Glomerular visceral epithelial cell (primary cell): ENCODE measurements at regions not wholly inside any gene's neighbourhood (a gene's known extent, or its start where the extent isn't known, plus 50 kb on each side); places are given as distances from the start of the nearest gene placed in this dataset.
"Not testable (repeated sequence)": the region's sequence is repeated elsewhere in the genome, so short reads cannot be mapped to it uniquely, and the experiment has no call there.

Source experiments
- DNase-seq: peaks from one replicate; pipeline ENCODE4 v3.0.0-alpha.2; 2016; ENCODE audit errors: extremely low spot score

DNA sequence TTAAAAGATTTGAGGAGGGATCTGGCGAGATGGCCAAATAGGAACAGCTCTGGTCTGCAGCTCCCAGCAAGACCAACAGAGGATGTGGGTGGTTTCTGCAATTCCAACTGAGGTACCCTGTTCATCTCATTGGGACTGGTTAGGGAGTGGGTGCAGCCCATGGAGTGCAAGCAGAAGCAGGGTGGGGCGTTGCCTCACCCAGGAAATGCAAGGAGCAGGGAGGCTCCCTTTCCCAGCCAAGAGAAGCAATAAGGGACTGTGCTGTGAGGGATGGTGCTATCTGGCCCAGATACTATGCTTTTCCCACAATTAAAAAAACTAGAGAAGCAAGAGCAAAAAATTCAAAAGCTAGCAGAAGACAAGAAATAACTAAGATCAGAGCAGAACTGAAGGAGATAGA lies 318.4 kb downstream of the PPP1R3A start:
- not testable (repeated sequence) for DNase-seq

DNA sequence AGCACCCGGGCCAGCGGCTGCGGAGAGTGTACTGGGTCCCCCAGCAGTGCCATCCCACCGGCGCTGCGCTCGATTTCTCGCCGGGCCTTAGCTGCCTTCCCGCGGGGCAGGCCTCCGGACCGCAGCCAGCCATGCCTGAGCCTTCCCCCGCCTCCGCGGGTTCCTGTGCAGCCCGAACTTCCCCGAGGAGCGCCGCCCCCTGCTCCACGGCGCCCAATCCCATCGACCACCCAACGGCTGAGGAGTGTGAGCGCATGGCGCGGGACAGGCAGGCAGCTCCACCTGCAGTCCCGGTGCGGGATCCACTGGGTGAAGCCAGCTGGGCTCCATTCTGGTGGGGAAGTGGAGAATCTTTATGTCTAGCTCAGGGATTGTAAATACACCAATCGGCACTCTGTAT lies 325.4 kb downstream of the PPP1R3A start:
- not testable (repeated sequence) for DNase-seq

DNA sequence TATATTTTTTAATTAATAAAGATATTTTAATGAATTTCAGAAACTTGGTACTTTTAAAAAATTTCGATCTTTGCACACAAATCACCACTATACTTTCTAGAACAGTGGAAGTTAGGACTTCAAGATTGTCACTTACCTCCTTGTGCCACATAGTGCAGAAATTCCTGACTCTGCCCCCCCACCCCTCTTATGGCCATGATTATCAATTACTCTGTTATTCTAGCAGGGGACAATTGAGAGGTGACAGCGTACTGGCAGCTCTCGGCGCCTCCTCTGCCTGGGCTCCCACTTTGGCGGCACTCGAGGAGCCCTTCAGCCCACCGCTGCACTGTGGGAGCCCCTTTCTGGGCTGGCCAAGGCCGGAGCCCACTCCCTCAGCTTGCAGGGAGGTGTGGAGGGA lies 325.9 kb downstream of the PPP1R3A start:
- not testable (repeated sequence) for DNase-seq

DNA sequence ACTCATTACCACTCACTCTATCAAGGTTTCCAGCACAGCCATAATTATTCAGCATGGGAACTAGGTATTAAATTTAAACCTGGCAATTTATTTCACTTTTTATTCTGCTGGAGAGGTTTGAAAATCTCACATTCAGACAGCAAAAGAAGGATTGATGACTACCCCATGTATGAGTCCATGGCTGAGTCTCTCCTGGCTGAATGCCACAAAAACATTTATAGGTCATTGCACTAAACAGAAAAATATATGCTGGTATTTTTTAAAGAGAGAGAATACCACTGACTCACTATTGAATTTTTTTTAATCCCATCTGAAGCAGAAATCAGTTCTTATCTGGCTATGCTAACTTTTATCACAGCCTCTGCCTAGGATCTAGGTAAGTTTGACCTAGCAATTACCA lies 336.3 kb downstream of the PPP1R3A start:
- DNase-seq: peak; percentile 63

DNA sequence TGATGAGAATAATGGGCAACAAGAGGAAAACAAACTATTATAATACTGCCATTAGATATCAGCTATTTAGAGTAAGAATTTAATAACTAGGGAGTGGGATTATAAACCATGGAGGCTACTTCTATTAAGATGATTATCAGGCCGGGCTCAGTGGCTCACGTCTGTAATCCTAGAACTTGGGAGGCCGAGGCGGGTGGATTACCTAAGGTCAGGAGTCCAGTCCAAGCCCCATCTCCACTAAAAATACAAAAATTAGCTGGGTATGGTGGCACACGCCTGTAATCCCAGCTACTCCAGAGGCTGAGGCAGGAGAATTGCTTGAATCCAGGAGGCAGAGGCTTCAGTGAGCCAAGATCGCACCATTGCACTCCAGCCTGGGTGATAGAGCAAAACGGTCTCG lies 355.6 kb downstream of the PPP1R3A start:
- not testable (repeated sequence) for DNase-seq

DNA sequence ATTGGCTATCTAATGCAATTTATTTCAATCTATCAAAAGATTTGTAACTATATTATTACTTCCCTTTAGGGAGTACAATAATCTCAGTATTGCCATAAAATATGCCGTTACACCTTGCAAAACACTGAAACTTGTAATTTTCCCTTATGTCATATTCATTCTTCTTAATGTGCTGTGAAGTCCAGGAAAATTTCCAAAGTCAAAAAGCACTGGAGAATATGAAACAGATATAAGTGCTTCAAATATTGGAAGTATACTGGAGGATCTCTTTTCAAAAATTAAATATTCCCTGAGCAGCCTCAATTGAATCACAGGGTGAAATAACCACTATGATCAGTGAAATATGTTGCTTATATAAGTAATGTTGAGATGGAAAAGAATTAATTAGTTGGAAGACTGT lies 356.0 kb downstream of the PPP1R3A start:
- DNase-seq: no peak

DNA sequence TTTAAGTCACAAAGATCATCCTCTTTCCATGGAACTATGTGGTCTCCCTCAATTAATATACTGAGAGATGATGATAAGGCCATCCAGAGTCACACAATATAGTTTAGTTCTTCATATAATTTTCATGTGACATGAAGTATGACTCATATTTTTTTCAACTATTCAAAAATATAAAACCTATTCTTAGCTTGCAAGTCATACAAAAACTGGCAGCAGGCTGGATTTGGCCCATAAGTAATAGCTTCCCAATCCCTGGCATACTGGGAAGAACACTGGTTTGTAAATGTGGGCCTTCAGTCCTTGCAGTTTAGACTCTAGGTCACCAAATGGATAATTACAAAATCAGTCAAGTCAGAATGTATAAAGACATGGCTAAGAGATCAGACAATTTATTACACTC lies 356.6 kb downstream of the PPP1R3A start:
- no peak for DNase-seq

DNA sequence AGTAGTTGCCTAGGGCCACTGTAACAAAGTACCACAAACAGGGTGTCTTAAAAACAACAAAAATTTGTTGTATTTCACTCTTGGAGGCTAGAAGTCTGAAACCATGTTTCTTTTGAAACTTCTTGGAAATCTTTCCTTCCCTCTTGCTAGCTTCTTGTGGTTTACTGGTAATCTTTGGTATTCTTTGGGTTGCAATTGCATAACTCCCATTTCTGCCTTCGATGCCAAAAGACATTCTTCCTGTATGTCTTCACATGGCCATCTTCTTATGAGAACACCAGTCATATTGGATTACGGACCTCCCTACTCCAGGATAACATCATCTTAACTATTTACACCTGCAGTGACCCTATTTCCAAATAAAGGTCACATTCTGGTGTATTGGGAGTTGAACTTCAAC lies 357.4 kb downstream of the PPP1R3A start:
- DNase-seq: peak; percentile 20

DNA sequence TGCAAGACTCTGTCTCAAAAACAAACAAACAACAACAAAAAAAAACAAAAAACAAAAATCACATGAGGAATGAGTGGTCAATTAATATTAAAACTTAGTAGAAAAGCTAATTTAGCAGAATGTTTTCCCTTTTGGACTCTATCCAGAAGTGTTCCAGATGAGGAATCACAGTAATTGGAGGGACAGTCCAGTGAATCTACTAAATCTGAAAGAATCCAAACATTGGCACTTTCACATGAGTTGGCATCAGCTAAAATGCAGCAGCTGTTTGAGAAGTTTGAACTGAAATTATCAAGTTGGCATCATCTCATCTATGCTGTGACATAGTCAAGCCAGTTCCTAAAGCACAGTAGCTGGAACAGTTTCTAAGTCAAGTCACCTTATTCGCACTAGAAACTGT lies 367.8 kb downstream of the PPP1R3A start:
- DNase-seq: peak; percentile 36

DNA sequence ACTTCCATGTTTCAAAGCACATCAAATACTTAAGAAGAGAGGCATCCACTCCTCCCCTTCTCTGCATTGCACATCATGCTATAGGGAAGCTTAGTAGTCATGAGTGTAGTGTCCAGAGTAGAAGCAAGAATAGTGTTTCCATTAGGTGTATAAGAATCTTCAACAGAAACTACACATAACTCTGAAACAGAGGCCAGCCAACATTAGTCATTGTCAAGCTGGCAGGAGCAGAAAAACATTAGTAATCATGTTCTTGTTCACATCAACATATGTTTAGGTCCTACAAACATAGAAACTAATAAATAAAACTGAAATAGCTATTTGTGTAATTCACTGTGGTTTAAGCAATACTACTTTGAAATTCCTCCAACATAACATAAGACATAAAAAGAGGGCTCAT lies 370.2 kb downstream of the PPP1R3A start:
- DNase-seq: no peak

DNA sequence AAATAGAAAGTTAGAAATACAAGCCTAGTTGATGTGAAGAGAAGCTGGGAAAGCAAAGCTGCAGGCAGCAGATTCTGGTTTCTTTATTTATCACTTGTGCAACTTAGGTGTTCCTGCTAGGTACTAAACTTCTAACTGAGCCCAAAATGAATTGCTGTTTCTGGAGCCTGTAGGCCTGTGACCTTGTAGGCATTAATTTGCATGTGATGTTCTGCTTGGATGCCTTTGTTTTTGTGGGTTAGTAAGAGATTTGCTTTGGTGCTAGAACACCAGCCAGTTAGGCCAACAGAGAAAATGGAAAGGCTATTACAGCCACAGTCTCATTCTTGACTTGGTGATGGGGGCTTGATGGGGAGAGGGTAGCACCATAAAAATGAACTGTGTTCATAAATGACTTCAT lies 370.7 kb downstream of the PPP1R3A start:
- DNase-seq: no peak

DNA sequence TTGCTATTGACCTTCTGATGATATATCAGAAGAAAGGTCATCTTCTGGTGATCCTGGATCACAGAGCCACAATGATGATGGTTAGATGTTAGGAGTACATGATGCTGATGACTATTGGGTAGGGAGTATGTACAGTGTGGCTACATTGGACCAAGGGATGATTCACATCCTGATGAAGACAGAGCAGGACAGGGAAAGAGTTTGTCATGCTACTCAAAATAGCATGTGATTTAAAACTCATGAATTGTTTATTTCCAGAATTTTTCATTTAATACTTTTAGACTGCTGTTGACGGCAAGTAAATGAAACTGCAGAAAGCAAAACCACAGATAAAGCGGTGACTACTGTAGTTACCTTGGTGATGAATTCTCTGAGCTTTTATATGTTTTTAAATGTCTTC lies 397.3 kb downstream of the PPP1R3A start:
- no peak for DNase-seq

DNA sequence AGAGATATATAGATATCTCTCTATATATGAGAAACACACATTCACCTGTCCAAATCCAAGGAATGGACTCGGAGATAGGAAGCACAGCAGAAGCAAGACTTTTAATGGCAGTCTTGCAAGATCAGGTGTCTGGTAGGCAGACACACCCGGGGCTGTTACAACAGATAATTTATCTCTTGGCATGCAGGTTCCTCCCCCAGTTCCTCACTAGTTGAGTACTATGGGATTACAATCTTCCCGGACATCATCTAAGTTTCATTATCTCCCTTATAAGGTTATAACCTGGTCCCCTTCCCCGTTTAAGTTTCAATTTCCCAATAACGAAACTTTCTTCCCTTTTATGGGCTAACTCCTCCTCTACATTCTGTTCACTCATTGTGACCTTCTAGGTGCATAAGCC lies 399.3 kb downstream of the PPP1R3A start:
- DNase-seq: no peak

DNA sequence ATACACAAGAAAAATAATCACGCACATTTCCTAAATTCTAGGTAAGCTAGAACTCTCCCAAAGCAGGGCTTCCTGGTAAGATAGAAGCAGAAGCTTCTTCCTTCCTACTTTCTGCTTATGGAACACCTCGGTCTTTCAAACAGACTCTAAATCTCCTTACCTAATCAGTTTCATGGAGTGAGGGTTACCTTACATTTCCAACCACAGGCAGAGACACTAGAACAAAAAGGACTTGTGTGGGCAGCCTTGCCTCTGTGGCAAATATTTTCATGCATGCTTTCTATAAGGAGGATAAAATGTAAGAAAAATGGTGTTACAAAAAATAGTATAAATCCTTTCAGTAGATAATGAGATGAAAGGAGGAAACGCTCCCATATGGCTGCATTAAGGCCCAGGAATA lies 386.3 kb upstream of the SMIM30 start:
- no peak for DNase-seq

DNA sequence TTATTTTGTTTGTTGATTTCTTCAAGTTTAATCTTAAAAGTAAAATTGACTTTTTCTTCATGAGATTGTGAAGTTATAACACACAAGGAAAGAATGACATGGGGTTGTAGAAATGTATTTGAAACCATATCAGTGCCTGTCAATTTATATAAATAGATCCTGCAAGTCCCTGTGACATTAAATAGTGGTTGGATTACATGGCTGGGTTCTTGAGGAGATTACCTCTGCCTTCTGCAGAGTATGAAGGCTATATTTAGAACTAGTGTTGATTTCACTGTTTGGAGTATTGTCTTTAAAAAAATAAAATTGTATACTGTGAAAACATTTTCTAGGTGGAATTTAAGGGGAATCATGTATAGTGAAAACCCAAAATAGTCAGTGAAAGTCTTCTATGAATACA lies 385.8 kb upstream of the SMIM30 start:
- DNase-seq: no peak

DNA sequence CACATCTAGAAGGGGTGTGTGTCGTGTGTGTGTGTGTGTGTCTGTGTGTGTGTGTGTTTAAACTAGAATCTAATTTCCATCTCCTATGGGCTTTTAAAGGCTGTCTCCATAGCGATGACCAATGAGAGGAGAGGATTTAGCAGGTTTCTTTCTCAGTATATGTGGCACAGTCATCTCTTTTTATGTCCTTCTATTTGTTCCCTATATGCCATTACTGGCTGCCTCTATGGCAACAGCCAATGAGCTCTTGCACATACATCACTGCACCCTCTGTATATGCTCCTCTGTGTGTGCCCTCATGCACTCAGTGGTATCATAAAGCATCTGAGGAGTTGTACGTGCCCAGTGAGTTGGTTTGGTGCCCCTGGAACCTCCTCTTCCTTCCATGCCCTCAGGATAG lies 378.2 kb upstream of the SMIM30 start:
- DNase-seq: not testable (repeated sequence)

DNA sequence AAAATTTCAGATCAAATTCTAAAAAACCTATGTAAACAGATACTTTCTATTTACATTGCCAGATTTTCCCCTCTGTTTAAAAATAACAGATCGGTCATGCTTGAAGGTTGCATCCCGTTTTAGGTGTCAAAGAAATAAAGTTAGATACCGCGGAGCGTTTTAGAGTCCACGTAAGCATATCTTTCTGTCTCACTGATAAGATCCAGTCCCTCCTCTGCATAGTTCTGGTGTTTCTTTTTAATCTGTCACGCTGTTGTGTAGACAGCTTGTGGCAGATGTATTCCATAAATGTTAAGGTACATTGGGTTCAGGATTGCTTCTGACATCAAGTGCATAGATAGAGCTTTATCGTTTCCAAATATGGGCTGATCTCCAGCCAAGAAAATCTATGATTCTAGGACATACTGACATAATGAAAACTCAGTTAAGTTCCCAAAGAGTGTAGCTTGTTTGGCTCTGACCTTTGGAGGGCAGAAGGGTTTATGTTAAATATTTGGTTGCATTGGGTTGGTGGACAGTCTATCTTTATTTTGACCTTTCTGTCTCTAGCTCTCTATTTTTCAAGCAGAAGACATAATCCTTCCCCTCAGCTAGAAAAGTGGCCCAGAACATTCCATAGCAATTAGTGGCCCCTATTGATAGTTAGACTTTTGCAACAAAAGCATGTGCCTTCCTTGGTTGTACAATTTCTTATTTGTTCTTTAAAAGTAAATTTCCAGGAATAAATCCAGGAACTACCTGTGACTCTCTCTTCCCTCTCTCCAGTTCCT lies 376.6 kb upstream of the SMIM30 start:
- not testable (repeated sequence) for DNase-seq

DNA sequence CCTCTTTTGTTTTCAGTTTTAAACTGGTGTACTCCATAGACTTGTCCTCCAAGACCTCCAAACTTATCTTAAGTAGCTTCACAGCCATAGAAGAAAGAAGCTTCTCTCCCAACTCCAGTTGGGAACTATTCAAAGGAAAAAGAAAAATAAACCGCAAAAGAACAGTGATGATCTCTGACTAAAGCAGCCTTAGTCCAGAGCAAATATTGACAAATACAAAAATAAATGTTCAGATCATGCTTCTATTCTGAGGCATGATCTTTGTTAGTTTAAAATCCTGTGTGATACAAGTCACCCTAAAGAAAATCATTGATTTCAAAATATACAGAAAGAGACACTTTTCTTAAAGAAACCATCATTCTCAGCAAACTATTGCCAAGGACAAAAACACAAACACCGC lies 373.0 kb upstream of the SMIM30 start:
- no peak for DNase-seq

DNA sequence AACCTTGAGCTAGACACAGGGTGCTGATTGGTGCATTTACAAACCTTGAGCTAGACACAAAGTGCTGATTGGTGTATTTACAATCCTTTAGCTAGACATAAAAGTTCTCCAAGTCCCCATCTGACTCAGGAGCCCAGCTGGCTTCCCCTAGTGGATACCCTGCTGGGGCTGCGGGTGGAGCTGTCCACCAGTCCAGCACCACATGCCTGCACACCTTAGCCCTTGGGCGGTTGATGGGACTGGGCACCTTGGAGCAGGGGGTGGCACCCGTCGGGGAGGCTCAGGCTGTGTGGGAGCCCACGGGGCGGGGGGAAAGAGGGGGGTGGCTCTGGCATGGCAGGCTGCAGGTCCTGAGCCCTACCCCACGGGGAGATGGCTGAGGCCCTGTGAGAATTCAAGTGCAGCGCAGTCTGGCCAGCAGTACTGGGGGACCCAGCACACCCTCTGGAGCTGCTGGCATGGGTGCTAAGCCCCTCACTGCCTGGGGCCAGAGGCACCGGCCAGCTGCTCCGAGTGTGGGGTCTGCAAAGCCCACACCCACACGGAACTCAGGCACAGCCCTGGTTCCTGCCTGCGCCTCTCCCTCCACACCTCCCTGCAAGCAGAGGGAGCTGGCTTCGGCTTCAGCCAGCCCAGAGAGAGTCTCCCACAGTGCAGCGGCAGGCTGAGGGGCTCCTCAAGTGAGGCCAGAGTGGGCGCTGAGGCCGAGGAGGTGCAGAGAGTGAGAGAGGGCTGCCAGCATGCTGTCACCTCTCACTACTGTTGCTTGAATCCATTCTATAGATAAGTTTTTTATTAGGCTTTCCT lies 369.8 kb upstream of the SMIM30 start:
- DNase-seq: no peak

DNA sequence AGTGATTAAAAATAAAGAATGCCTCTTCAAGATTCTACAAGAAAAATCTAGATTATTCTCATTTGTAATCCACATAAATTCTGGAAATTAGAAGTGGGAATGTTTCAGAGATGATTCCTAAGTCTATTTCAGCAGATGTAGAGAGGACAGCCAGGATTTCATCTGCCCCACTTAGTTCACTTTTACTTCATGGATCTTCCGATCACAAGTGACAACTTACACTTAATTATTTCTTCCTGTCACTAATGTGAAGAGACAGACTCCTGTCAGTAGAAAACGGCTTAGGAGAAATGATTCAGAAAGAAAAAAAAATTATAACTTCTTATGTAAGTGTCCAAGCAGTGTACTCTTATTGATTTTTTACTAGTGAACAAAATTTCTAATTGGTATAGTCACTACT lies 368.2 kb upstream of the SMIM30 start:
- no peak for DNase-seq

DNA sequence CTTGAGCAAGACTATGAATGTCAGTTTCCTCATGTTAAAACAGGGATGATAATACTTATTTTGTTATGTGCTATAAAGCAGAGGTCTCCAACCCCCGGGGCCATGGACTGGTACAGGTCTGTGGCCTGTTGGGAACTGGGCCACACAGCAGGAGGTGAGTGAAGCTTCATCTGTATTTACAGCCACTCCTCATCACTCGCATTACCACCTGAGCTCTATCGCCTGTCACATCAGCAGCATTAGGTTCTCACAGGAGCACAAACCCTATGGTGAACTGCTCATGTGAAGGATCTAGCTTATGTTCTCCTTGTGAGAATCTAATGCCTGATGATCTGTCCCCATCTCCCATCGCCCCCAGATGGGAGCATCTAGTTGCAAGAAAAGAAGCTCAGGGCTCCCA lies 365.3 kb upstream of the SMIM30 start:
- no peak for DNase-seq

DNA sequence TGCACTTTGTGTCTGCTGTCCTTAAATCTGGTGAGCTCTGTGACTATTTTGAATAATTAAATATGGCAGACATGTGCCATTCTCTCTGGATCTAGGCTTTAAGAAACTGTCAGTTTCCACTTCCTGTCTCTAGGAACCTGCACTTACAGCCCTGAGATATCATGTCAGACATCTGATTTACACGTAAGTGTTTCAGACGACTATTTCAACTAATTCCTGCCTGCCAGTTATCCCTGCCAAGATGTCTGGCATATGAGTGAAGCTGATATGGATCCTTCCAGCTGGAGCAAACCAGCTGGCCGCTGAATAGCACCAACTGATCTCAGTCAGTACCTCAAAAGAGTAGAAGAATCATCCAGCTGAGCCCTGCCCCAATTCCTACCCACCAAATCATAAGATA lies 362.2 kb upstream of the SMIM30 start:
- DNase-seq: no peak

DNA sequence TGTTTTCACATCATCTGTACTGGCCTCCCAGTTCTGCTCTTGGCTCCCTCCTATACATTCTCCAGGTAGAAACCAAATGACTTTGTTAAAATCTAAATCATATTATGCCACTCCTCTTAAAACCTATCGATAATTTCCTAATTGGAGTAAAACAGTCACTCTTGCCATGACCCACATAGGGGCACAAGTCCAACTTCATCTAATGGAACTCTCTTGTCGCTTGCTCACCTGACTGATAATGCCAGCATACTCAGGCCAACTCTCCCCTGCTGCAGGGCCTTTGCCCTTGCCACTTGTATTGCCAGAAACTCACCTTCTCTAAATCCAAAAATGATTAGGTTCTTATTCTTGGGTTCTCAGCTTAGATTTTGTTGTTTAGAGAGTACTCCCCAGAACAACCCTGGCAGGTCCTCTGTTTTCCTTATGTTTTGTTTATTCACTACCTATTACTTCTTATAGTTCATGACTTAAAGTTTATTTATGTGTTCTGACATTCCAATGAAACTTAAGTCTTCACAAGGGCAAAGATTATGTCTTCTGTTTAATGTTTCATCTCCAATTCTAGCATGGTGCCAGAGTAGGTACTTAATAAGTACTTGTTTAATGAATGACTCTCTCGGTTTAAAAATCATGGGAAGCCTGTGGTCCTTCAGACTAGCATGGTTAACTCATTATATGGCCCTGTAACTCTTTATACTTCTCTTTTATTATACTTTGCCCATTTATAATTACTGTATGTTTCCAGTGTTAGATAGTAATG lies 345.9 kb upstream of the SMIM30 start:
- DNase-seq: no peak
